ENCODE measurements at regions not wholly inside any gene's neighbourhood (a gene's known extent, or its start where the extent isn't known, plus 50 kb on each side); places are given as distances from the start of the nearest gene placed in this dataset.

- in situ Hi-C loops (cut with MboI; ENCODE audit: low pct_unique_long_range_greater_than_20kb, low sequenced_read_pairs, unreplicated experiment), result no loop called here
- no peak for DNase-seq (ENCODE audit: low spot score)
- no peak for TF ChIP-seq CTCF (IDR thresholded peaks at IDR 0.05; ENCODE audit: extremely low read depth, insufficient read depth, missing control alignments)
These were observed 186.7 kb upstream of the SLC38A2 start for GRCh38 chr12:46559311-46559710.

DNA sequence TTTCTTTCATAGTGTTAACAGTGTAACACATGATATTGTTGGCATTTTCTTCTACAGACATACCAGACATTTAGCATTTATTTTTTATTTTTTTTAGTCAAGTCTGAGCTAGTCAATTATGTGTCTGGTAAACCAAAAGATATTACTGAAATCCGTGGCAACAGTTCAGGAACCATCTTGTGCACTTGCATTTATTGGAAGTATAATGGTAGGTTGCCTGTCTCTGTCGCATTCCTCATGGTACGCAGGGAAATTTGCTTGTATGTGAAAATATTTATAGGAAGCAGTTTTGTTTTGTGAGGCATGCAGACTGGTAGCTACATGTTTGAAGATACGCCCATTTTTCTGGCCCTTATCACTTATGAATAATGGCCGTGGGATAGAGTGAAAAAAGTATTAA, 186.1 kb upstream of the SLC38A2 start:
- in situ Hi-C loops (cut with MboI; ENCODE audit: low pct_unique_long_range_greater_than_20kb, low sequenced_read_pairs, unreplicated experiment), result no loop called here
- no peak for TF ChIP-seq CTCF (IDR thresholded peaks at IDR 0.05; ENCODE audit: extremely low read depth, insufficient read depth, missing control alignments)
- no peak for DNase-seq (ENCODE audit: low spot score)

DNA sequence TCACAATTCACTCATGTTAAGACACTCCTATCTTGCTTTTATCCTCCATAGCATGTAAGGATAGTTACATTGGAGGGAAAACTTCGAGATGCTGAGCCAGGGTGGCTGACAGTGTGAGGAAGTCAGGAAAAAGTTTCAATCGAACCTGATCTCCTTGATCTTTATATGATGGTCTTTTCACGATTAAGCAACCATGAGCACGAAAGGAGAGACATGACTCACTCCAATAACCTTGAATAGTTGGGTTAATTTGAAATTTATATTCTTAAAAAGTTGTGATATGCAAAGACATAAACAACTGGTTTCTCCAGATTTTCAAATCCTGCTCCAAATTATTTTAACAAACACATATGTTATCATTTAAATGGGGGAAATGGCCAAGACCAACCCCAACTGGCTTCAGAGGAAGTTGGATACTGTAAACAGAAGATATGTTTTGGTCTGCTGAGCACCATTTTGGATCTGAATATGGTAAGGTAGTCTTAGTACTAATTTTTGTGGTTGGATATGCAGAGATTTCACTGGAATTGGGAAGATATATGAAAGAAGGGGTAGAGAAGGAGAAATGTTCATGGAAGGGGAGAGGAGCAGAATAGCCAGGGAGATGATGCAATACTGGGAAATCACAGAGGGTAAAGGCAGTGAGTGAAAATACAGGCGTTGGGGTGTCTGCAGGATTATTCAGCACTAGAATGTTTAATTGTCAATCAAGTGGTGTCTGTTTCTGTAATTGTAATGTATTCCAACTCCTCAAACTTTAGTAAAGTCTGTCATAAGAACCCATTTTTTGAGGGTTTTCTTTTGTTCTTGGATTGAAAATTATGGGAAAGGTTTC, 185.2 kb upstream of the SLC38A2 start:
- DNase-seq (ENCODE audit: low spot score), result no peak
- in situ Hi-C loops (cut with MboI; ENCODE audit: low pct_unique_long_range_greater_than_20kb, low sequenced_read_pairs, unreplicated experiment), result no loop called here
- no peak for TF ChIP-seq CTCF (IDR thresholded peaks at IDR 0.05; ENCODE audit: extremely low read depth, insufficient read depth, missing control alignments)

DNA sequence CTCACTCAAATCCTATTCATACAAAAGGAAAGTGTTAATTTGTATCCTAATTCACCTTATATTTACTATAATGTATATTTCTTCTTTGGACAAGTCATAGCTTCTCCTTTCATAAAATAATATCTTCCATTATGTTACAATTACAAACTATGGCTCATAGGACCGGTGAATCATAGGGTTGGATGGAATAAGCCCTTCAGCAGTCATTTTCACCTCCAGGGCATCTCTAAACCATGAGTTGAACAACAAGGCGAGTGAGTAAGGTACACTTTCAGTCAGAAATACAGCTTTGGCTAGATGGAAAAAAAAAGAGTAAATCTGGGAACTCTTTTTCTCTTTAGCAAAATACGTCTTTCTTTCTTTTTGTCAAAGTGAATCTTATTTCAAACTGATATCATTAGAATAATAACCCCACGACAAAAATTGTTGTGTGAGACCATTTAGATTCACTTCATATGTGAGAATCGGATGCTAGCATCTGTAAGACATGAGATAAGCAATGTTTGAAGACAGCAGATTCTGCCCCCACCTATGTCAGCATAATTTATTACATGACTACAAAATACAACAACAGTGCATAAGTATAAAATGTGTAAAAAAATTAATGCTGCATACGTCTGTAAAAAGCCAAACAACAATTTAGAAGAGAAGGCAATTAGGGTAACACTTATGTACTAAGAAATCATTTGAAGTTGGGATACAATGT, 184.4 kb upstream of the SLC38A2 start:
- no peak for TF ChIP-seq CTCF (IDR thresholded peaks at IDR 0.05; ENCODE audit: extremely low read depth, insufficient read depth, missing control alignments)
- in situ Hi-C loops (cut with MboI; ENCODE audit: low pct_unique_long_range_greater_than_20kb, low sequenced_read_pairs, unreplicated experiment), result no loop called here
- DNase-seq (ENCODE audit: low spot score), result no peak

DNA sequence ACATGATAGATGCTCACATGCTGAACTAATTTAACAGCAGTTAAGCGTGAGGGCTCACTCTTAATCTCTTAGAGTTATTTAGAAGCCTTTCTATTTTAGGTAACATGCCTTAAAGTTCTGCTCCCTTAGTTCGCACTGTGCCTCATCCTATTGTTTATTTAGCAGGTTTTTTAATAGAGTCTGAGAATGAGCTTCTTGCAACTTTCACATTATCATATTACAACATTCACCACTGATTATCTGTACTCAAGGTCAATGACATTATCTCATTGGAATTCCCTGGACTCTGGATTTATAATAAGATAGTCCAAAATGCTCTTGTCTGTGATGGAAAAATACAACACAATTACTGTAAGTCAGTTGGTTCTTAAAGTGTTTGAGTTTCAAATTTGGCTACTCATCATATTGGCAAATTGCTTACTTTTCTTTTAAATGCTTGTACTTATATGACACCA, 183.6 kb upstream of the SLC38A2 start:
- in situ Hi-C loops (cut with MboI; ENCODE audit: low pct_unique_long_range_greater_than_20kb, low sequenced_read_pairs, unreplicated experiment), result no loop called here
- no peak for DNase-seq (ENCODE audit: low spot score)
- TF ChIP-seq CTCF (IDR thresholded peaks at IDR 0.05; ENCODE audit: extremely low read depth, insufficient read depth, missing control alignments), result no peak

DNA sequence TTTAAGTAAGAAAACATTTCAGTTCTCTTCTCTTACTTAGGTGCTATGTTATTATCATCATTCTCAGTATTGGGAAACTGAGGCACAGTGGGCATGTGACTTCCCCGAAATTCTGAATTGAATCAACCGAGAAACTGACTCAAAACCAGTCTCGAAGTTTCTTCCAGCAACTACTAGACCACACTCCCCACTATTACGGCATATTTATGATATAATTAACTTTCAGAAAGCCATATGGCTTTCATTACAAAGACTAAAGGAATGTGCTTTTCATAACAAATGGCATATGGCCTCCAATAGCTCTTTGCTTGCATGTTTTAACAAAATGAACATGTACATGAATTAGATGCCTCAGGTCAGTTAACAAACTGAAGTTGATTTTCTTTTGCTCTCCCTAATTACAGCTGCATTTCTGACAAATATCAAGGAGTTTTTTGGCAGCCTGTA, 182.9 kb upstream of the SLC38A2 start:
- TF ChIP-seq CTCF (IDR thresholded peaks at IDR 0.05; ENCODE audit: extremely low read depth, insufficient read depth, missing control alignments), result no peak
- in situ Hi-C loops (cut with MboI; ENCODE audit: low pct_unique_long_range_greater_than_20kb, low sequenced_read_pairs, unreplicated experiment), result no loop called here
- DNase-seq (ENCODE audit: low spot score), result no peak

Measured in GM13977 (cell line).